Right renal pelvis (tissue), 4 donors: ENCODE measurements at regions not wholly inside any gene's neighbourhood (a gene's known extent, or its start where the extent isn't known, plus 50 kb on each side); places are given as distances from the start of the nearest gene placed in this dataset.
"Not testable (repeated sequence)": the region's sequence is repeated elsewhere in the genome, so short reads cannot be mapped to it uniquely, and the experiment has no call there.

Experiments
- DNase-seq, 4 donors: peaks; one replicate each; pipeline ENCODE4 v3.0.0-alpha.2; 2013; ENCODE audit warnings: low read depth in 4 of 4, low spot score in 3 of 4, missing footprints in 1 of 4

GRCh38 chr19:34871911-34872310, 54.8 kb upstream of the ZNF30 start:
- not testable (repeated sequence) for DNase-seq

GRCh38 chr19:34867631-34868030, 59.1 kb upstream of the ZNF30 start:
- no peak for DNase-seq

- DNase-seq = not testable (repeated sequence)
These were observed 61.5 kb upstream of the ZNF30 start for GRCh38 chr19:34865225-34865624.

GRCh38 chr19:34859823-34860736, 66.6 kb upstream of the ZNF30 start:
- DNase-seq = not testable (repeated sequence)

GRCh38 chr19:34859325-34859724, 67.4 kb upstream of the ZNF30 start:
- DNase-seq = not testable (repeated sequence)

GRCh38 chr19:34856052-34856451, 70.7 kb upstream of the ZNF30 start:
- no peak for DNase-seq

GRCh38 chr19:34853369-34853768, 73.3 kb upstream of the ZNF30 start:
- DNase-seq = no peak

- DNase-seq = no peak
These were observed 74.0 kb upstream of the ZNF30 start for GRCh38 chr19:34852669-34853068.

GRCh38 chr19:34851277-34851804, 75.4 kb upstream of the ZNF30 start:
- no peak for DNase-seq

- DNase-seq = no peak
These were observed 74.4 kb upstream of the ZNF599 start for GRCh38 chr19:34847393-34847792.

- DNase-seq = no peak
These were observed 71.3 kb upstream of the ZNF599 start for GRCh38 chr19:34844277-34844676.

- DNase-seq = no peak
These were observed 68.8 kb upstream of the ZNF599 start for GRCh38 chr19:34841780-34842179.

GRCh38 chr19:34838753-34839431, 65.9 kb upstream of the ZNF599 start:
- DNase-seq = peak in 3 of 4 donors; percentile 19 to 34 (median 22)

- DNase-seq = peak in 1 of 4 donors; percentile 1
These were observed 65.2 kb upstream of the ZNF599 start for GRCh38 chr19:34838248-34838647.

GRCh38 chr19:34837262-34837661, 64.2 kb upstream of the ZNF599 start:
- no peak for DNase-seq

- DNase-seq = no peak
These were observed 62.8 kb upstream of the ZNF599 start for GRCh38 chr19:34835631-34836351.

GRCh38 chr19:34834472-34835061, 61.6 kb upstream of the ZNF599 start:
- DNase-seq = no peak

GRCh38 chr19:34832581-34833112, 59.6 kb upstream of the ZNF599 start:
- DNase-seq = no peak

GRCh38 chr19:34831714-34832113, 58.7 kb upstream of the ZNF599 start:
- no peak for DNase-seq

GRCh38 chr19:34828156-34828555, 55.1 kb upstream of the ZNF599 start:
- no peak for DNase-seq
